GM23248 (cell line): ENCODE measurements at regions not wholly inside any gene's neighbourhood (a gene's known extent, or its start where the extent isn't known, plus 50 kb on each side); places are given as distances from the start of the nearest gene placed in this dataset.

Experiments
- DNase-seq: peaks from one replicate; pipeline ENCODE4 v3.0.0-alpha.2; 2015
- H2AFZ ChIP-seq: fragments of 200-600 bp; sonication (generic); 2 replicates; pipeline ENCODE4 v1.6.1; 2016; ENCODE audit warnings: antibody characterized with exemption
- H3F3A ChIP-seq: fragments of 200-600 bp; sonication (generic); 2 replicates; pipeline ENCODE4 v1.6.1; 2016; ENCODE audit warnings: mild to moderate bottlenecking, antibody characterized with exemption, mixed run types; ENCODE audit not compliant: insufficient read depth
- H3K27ac ChIP-seq: fragments of 200-600 bp; sonication (generic); 2 replicates; pipeline ENCODE4 v1.5.1; 2016; ENCODE audit warnings: mild to moderate bottlenecking
- H3K27me3 ChIP-seq: fragments of 200-600 bp; sonication (generic); replicated peaks from 2 replicates; pipeline ENCODE4 v1.6.1; 2016; ENCODE audit warnings: mild to moderate bottlenecking; ENCODE audit not compliant: insufficient read depth
- H3K36me3 ChIP-seq: fragments of 200-600 bp; sonication (generic); 2 replicates; pipeline ENCODE4 v1.6.1; 2016; ENCODE audit warnings: low read depth, mild to moderate bottlenecking
- H3K4me1 ChIP-seq: fragments of 200-600 bp; sonication (generic); 2 replicates; pipeline ENCODE4 v1.6.1; 2016; ENCODE audit warnings: mild to moderate bottlenecking; ENCODE audit not compliant: insufficient read depth
- H3K4me2 ChIP-seq: fragments of 200-600 bp; sonication (generic); one replicate; pipeline ENCODE4 v1.6.1; 2016; ENCODE audit warnings: mild to moderate bottlenecking; ENCODE audit not compliant: unreplicated experiment
- H3K4me3 ChIP-seq: fragments of 200-600 bp; sonication (generic); 2 replicates; pipeline ENCODE4 v1.5.1; 2016; ENCODE audit warnings: mild to moderate bottlenecking
- H3K79me2 ChIP-seq: fragments of 200-600 bp; sonication (generic); 2 replicates; pipeline ENCODE4 v1.6.1; 2016; ENCODE audit warnings: mild to moderate bottlenecking; ENCODE audit not compliant: insufficient read depth
- H3K9ac ChIP-seq: fragments of 200-600 bp; sonication (generic); 2 replicates; pipeline ENCODE4 v1.6.1; 2016; ENCODE audit warnings: mild to moderate bottlenecking
- H3K9me2 ChIP-seq: fragments of 200-600 bp; sonication (generic); 2 replicates; pipeline ENCODE4 v1.6.1; 2016; ENCODE audit warnings: mixed run types, mild to moderate bottlenecking, moderate library complexity; ENCODE audit not compliant: insufficient read depth
- H3K9me3 ChIP-seq: fragments of 200-600 bp; sonication (generic); one replicate; pipeline ENCODE4 v1.6.1; 2017; ENCODE audit warnings: low read depth
- H4K20me1 ChIP-seq: fragments of 200-600 bp; sonication (generic); 2 replicates; pipeline ENCODE4 v1.6.0; 2016; ENCODE audit not compliant: insufficient read depth
- EZH2 ChIP-seq: fragments of 200-600 bp; sonication (generic); IDR thresholded peaks from 2 replicates; pipeline ENCODE4 v1.6.1; 2018; ENCODE audit warnings: antibody characterized with exemption, mild to moderate bottlenecking; ENCODE audit not compliant: insufficient read depth, poor library complexity, severe bottlenecking
- EZH2phosphoT487 ChIP-seq: fragments of 200-600 bp; sonication (generic); IDR thresholded peaks from 2 replicates; pipeline ENCODE4 v1.6.1; 2018; ENCODE audit warnings: antibody characterized with exemption, moderate library complexity, mild to moderate bottlenecking, low read depth; ENCODE audit not compliant: insufficient read depth
- WGBS, 2 experiments: methylation state at CpG; one replicate each; pipeline ENCODE4 v1.1.6; 2015 to 2017; ENCODE audit warnings: low lambda C conversion rate in 2 of 2, low coverage in 1 of 2; ENCODE audit errors: missing lambda C conversion rate in 2 of 2; 5-methylcytosine and 5-hydroxymethylcytosine counted together
- in situ Hi-C: fragments of 300-500 bp; cut with MboI; formaldehyde crosslinking; loops from 2 replicates; pipeline ENCODE4 v1.15.0; 2020

DNA sequence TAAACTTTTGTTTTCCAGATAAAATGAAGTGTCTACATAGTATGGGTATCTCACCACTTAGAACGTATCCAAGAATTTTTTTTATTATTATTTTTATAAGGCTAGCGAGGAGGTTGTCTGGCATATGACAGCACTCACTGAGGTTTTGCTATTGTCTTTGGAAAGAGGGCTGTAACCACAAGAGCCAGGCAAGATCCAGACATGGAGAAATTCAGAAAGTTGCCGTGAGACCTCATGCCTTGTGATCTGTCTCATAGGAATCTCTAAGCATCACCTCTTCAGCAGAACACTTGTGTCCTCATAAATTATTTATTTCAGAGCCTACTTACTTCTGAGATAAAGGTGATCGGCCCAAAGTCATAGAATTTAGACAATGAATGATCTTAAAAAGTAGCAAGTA, 410.8 kb downstream of the CDH11 start:
- 0 out of 2 replicates have a peak, but pooled peaks cover 6% of the 10 kb centered on the region for H3K27me3 ChIP-seq
- peak; percentile 40 for DNase-seq

GRCh38 chr16:64705443-64705842, 416.4 kb downstream of the CDH11 start:
- no peaks in the 10 kb centered on the region for H4K20me1 ChIP-seq
- no peaks in the 10 kb centered on the region for H3K36me3 ChIP-seq
- 33 to 40% methylated on average over 2 of the region's 2 CpGs for WGBS, 2 experiments
- no peak overlapping the region for H2AFZ ChIP-seq
- H3K4me3 ChIP-seq: no peak overlapping the region
- H3K4me1 ChIP-seq: peaks cover 8% of the 10 kb centered on the region; the same call in 1 of the 2 replicates
- H3F3A ChIP-seq: no peaks in the 10 kb centered on the region
- in situ Hi-C loops: no loop called here
- no peak overlapping the region for H3K27ac ChIP-seq
- no peak for TF ChIP-seq EZH2
- no peak for TF ChIP-seq EZH2phosphoT487
- H3K4me2 ChIP-seq: no peak overlapping the region
- H3K9ac ChIP-seq: no peak overlapping the region
- no peaks in the 10 kb centered on the region for H3K9me2 ChIP-seq
- no peaks in the 10 kb centered on the region for H3K9me3 ChIP-seq
- H3K27me3 ChIP-seq: 0 out of 2 replicates have a peak, but pooled peaks cover 6% of the 10 kb centered on the region
- no peaks in the 10 kb centered on the region for H3K79me2 ChIP-seq
- DNase-seq: peak; percentile 32

More for the DNA sequence above, 410.8 kb downstream of the CDH11 start:
- Histone ChIP-seq H3K27ac (no peak overlapping the region), H3K9me3 (no peaks in the 10 kb centered on the region), H3K9me2 (no peaks in the 10 kb centered on the region; the same call in 1 of the 2 replicates), H3K36me3 (no peaks in the 10 kb centered on the region), H3K79me2 (no peaks in the 10 kb centered on the region), H3K4me3 (no peak overlapping the region), H3K4me1 (0 out of 2 replicates have a peak, but pooled peaks cover under 1% of the 10 kb centered on the region), H3K4me2 (no peak overlapping the region), H4K20me1 (no peaks in the 10 kb centered on the region), H3K9ac (no peak overlapping the region), H3F3A (no peaks in the 10 kb centered on the region), H2AFZ (no peak overlapping the region)
- 62 to 70% methylated on average over 4 of the region's 4 CpGs for WGBS, 2 experiments
- in situ Hi-C loops: no loop called here
- TF ChIP-seq EZH2 (no peak), EZH2phosphoT487 (no peak)

GRCh38 chr16:64704386-64704785, 417.5 kb downstream of the CDH11 start:
- Histone ChIP-seq H3K4me2 (no peak overlapping the region), H3K4me1 (peaks cover 8% of the 10 kb centered on the region; the same call in 1 of the 2 replicates), H2AFZ (no peak overlapping the region), H4K20me1 (no peaks in the 10 kb centered on the region), H3K9me3 (no peaks in the 10 kb centered on the region), H3K79me2 (no peaks in the 10 kb centered on the region), H3K27me3 (0 out of 2 replicates have a peak, but pooled peaks cover 6% of the 10 kb centered on the region), H3K9ac (no peak overlapping the region), H3K27ac (no peak overlapping the region), H3K9me2 (no peaks in the 10 kb centered on the region), H3K4me3 (no peak overlapping the region), H3F3A (no peaks in the 10 kb centered on the region), H3K36me3 (no peaks in the 10 kb centered on the region)
- WGBS, 2 experiments: 44 to 49% methylated on average over 2 of the region's 2 CpGs
- DNase-seq: no peak
- in situ Hi-C loops: no loop called here
- TF ChIP-seq EZH2phosphoT487: no peak
- no peak for TF ChIP-seq EZH2

DNA sequence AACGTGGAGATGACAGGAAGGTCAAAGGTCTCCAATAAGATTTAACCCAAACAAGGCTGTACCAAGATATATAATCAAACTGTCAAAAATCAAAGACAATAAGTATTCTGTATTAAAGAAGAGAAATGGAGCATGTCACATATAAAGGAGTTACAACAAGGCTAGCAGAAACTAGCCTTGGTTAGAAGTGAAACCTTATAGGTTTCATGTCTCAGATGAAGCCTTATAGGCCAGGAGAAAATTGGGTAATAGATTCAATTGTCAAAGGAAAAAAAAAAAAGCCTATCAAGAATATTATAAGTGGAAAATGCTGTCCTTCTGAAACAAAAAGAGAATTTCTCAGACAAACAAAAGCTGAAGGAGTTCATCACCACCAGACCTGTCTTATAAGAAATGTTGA, 419.4 kb downstream of the CDH11 start:
- 30 to 33% methylated on average over 1 of the region's 1 CpG for WGBS, 2 experiments
- TF ChIP-seq EZH2phosphoT487 (no peak), EZH2 (no peak)
- no peaks in the 10 kb centered on the region for H3K79me2 ChIP-seq
- H3F3A ChIP-seq: no peaks in the 10 kb centered on the region
- H2AFZ ChIP-seq: no peak overlapping the region
- no peak overlapping the region for H3K4me3 ChIP-seq
- no peak for DNase-seq
- in situ Hi-C loops: no loop called here
- H3K4me1 ChIP-seq: peaks cover 8% of the 10 kb centered on the region; the same call in 1 of the 2 replicates
- no peaks in the 10 kb centered on the region for H4K20me1 ChIP-seq
- no peak overlapping the region for H3K27ac ChIP-seq
- no peaks in the 10 kb centered on the region for H3K9me3 ChIP-seq
- no peaks in the 10 kb centered on the region for H3K9me2 ChIP-seq
- H3K9ac ChIP-seq: no peak overlapping the region
- no peaks in the 10 kb centered on the region for H3K27me3 ChIP-seq
- no peak overlapping the region for H3K4me2 ChIP-seq
- H3K36me3 ChIP-seq: no peaks in the 10 kb centered on the region

DNA sequence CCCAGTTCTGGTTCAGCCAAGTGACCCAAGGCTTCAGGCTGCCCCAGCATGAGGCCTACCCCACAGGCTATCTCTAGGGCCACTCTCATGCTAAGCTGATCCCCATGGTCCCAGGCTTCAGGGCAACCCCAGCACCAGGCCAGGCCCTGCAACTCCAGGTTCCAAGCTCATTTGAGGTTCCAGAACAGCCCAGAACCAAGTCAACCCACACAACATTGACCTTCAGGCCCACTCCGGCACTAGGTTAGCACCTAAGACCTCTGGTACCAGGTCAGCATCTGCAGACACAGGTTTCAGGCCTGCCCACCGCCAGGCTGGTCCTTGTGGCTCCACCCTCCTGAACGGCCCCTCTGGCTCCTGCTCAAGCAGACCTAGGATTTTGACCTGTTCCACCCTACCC, 421.2 kb downstream of the CDH11 start:
- Histone ChIP-seq H2AFZ (no peak overlapping the region), H3K9me2 (no peaks in the 10 kb centered on the region), H3K79me2 (no peaks in the 10 kb centered on the region), H4K20me1 (no peaks in the 10 kb centered on the region), H3K9me3 (no peaks in the 10 kb centered on the region), H3K4me3 (no peak overlapping the region), H3K9ac (no peak overlapping the region), H3K4me2 (no peak overlapping the region), H3K36me3 (no peaks in the 10 kb centered on the region), H3K27ac (no peak overlapping the region), H3K27me3 (no peaks in the 10 kb centered on the region), H3K4me1 (peaks cover 4% of the 10 kb centered on the region; the same call in 1 of the 2 replicates), H3F3A (no peaks in the 10 kb centered on the region)
- in situ Hi-C loops: no loop called here
- WGBS, 2 experiments: 66 to 70% methylated on average over 3 of the region's 3 CpGs
- DNase-seq: no peak
- no peak for TF ChIP-seq EZH2phosphoT487
- TF ChIP-seq EZH2: no peak
